Neural crest cell (in vitro differentiated cells): ENCODE measurements at regions not wholly inside any gene's neighbourhood (a gene's known extent, or its start where the extent isn't known, plus 50 kb on each side); places are given as distances from the start of the nearest gene placed in this dataset.

ENCODE experiments used
- DNase-seq: peaks from one replicate; pipeline ENCODE4 v3.0.0; 2021; ENCODE audit warnings: low read depth, mixed read lengths, low spot score
- H3K27ac Mint-ChIP-seq: one replicate; pipeline ENCODE4 v1.8.0; 2021; ENCODE audit warnings: mild to moderate bottlenecking, mixed read lengths; ENCODE audit not compliant: unreplicated experiment
- H3K27me3 Mint-ChIP-seq: 2 replicates; pipeline ENCODE4 v1.8.0; 2021; ENCODE audit warnings: low read depth, mild to moderate bottlenecking, mixed read lengths
- H3K36me3 Mint-ChIP-seq: 2 replicates; pipeline ENCODE4 v1.8.0; 2021; ENCODE audit warnings: low read depth, mild to moderate bottlenecking, mixed read lengths
- H3K4me1 Mint-ChIP-seq: 2 replicates; pipeline ENCODE4 v1.8.0; 2021; ENCODE audit warnings: mixed read lengths
- H3K4me3 Mint-ChIP-seq: one replicate; pipeline ENCODE4 v1.8.0; 2021; ENCODE audit warnings: mild to moderate bottlenecking, mixed read lengths
- H3K9me3 Mint-ChIP-seq: 2 replicates; pipeline ENCODE4 v1.8.0; 2021; ENCODE audit warnings: mixed read lengths
- TF ChIP-seq, protein P1 (sequence below): fragments of 200-600 bp; sonication (generic); conservative IDR thresholded peaks from 2 replicates; pipeline ENCODE4 v1.5.0; 2021; ENCODE audit warnings: antibody characterized with exemption, mild to moderate bottlenecking

DNA sequence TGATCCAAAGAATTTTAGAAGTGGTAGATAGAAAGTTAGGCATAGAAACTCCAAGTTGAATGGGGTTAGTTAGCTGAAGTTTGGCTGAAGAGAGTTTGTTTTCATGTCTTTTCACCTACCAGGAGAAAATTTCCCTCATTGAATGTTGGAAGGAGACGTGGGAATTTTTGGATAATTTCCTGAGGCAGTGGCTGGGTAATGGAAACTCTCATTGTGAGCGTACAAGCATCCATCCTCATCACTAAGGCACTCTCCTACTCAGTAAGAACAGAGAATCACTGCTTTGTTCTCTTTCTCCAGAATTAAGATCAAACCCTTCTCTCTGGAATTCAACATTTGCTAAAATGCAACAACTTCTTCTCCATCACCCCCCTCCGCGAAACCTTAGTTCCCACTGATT, 179.7 kb downstream of the PALM2AKAP2 start:
- H3K36me3 Mint-ChIP-seq: no peaks in the 10 kb centered on the region
- no peak for DNase-seq
- no peaks in the 10 kb centered on the region for H3K27me3 Mint-ChIP-seq
- TF ChIP-seq, protein P1, sequence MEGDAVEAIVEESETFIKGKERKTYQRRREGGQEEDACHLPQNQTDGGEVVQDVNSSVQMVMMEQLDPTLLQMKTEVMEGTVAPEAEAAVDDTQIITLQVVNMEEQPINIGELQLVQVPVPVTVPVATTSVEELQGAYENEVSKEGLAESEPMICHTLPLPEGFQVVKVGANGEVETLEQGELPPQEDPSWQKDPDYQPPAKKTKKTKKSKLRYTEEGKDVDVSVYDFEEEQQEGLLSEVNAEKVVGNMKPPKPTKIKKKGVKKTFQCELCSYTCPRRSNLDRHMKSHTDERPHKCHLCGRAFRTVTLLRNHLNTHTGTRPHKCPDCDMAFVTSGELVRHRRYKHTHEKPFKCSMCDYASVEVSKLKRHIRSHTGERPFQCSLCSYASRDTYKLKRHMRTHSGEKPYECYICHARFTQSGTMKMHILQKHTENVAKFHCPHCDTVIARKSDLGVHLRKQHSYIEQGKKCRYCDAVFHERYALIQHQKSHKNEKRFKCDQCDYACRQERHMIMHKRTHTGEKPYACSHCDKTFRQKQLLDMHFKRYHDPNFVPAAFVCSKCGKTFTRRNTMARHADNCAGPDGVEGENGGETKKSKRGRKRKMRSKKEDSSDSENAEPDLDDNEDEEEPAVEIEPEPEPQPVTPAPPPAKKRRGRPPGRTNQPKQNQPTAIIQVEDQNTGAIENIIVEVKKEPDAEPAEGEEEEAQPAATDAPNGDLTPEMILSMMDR: no peak
- H3K4me1 Mint-ChIP-seq: peaks cover 28% of the 10 kb centered on the region
- H3K9me3 Mint-ChIP-seq: no peaks in the 10 kb centered on the region
- no peak overlapping the region for H3K27ac Mint-ChIP-seq
- H3K4me3 Mint-ChIP-seq: no peak overlapping the region

DNA sequence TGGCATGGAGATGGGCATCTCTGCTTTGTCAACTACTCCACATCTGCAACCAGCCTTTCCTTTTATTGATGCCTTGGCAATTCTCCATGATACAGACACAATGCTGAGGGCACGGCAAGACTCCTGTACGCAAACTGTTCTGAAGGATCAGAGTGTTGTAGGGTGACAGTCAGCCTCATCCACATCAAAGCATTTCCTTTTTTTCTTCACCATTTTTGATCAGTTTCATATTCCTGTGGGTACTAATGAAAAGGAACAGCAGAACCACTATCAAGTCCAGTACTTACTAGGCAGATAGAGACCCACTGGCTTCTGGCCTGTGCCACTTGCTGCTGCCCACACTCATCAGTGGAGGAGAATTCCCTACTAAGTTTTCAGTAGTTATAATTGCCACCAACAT, 181.6 kb downstream of the PALM2AKAP2 start:
- TF ChIP-seq, protein P1: no peak
- peaks cover 21% of the 10 kb centered on the region for H3K4me1 Mint-ChIP-seq

DNA sequence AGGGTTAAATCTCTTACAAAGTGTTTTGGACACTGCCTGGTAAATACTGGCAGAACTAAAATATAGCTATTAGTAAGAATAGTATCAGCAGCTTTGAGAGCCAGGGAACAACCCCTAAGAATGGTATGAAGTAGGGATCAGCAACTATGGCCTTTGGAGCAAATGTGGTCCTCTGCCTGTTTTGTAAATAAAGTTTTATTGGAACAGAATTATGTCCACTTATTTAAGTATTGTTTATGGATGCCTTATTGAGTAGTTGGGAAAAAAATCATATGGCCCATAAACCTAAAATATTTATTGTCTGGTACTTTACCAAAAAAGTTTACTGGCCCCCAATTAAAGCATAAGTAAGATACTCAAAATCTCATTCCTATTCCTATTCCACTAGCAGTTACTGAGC, 182.2 kb downstream of the PALM2AKAP2 start:
- peaks cover 20% of the 10 kb centered on the region for H3K4me1 Mint-ChIP-seq
- H3K27me3 Mint-ChIP-seq: no peaks in the 10 kb centered on the region
- DNase-seq: no peak
- no peaks in the 10 kb centered on the region for H3K36me3 Mint-ChIP-seq
- H3K27ac Mint-ChIP-seq: no peak overlapping the region
- H3K4me3 Mint-ChIP-seq: no peak overlapping the region
- H3K9me3 Mint-ChIP-seq: no peaks in the 10 kb centered on the region
- TF ChIP-seq, protein P1: no peak

More for the DNA sequence above, 181.6 kb downstream of the PALM2AKAP2 start:
- no peak for DNase-seq
- Mint-ChIP-seq H3K27ac (no peak overlapping the region), H3K4me3 (no peak overlapping the region), H3K36me3 (no peaks in the 10 kb centered on the region), H3K9me3 (no peaks in the 10 kb centered on the region), H3K27me3 (no peaks in the 10 kb centered on the region)

DNA sequence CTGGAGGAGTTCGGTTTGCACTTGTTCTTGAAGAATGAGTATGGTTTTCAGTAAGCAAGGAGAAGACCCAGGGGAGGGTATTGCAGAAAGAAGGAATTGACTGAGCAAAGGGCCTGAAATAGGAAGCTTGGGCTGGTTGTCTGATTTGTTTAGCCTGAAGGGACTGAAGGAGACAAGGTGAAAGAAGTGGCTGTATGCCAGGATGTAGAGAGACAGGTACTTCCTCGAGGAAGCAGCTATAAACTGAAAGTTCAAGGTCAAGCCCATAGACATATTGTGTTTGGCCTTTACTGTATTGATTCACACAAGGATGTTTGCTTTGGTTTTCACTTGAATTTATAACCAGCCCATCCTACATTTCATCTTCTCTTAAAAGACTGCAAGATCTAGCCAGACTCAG, 183.1 kb downstream of the PALM2AKAP2 start:
- TF ChIP-seq, protein P1: no peak
- H3K36me3 Mint-ChIP-seq: no peaks in the 10 kb centered on the region
- no peak overlapping the region for H3K4me3 Mint-ChIP-seq
- no peak overlapping the region for H3K27ac Mint-ChIP-seq
- DNase-seq: no peak
- H3K4me1 Mint-ChIP-seq: peaks cover 16% of the 10 kb centered on the region
- no peaks in the 10 kb centered on the region for H3K9me3 Mint-ChIP-seq
- no peaks in the 10 kb centered on the region for H3K27me3 Mint-ChIP-seq

DNA sequence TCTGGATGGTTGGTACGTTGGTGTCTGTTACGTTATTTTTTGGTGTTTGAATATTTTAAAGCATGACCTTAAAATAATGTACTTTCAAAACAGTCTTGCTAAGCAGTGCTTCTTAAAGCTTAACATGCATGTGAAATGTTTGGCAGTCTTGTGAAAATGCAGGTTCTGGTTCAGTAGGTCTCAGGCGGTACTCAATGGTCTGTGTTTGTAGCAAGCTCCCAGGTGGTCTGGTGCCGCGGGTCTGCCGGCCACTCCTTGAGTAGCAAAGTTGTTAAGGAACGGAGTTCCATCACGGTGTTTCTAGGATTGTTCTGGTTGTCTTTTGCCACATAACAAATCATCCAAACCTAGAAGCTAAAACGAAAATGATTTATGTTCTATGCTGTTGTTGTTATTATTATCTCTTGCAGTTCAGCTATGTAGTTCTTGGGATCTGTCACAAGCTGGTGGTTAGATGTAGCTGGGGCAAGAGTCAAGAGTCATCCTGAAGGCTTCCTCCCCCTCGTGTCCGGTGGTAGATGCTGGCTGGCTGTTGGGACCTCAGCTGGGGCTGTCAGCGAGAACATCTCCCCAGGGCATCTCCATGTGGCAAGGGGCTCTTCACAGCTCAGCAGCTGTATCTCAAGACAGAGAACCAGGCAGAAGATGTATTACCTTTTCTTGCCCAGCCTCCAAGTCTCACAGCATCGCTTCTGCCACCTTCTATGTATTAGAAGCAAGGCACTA, 186.8 kb downstream of the PALM2AKAP2 start:
- TF ChIP-seq, protein P1: no peak
- H3K27ac Mint-ChIP-seq: no peak overlapping the region
- no peaks in the 10 kb centered on the region for H3K9me3 Mint-ChIP-seq
- H3K4me1 Mint-ChIP-seq: peaks cover 35% of the 10 kb centered on the region
- H3K36me3 Mint-ChIP-seq: no peaks in the 10 kb centered on the region
- no peaks in the 10 kb centered on the region for H3K27me3 Mint-ChIP-seq
- no peak overlapping the region for H3K4me3 Mint-ChIP-seq
- DNase-seq: no peak
